ENCODE measurements at regions not wholly inside any gene's neighbourhood (a gene's known extent, or its start where the extent isn't known, plus 50 kb on each side); places are given as distances from the start of the nearest gene placed in this dataset.
A peak's percentile ranks its signal among the peaks of the same experiment; 100 is the strongest.

- no peak for DNase-seq
These were observed 526.1 kb upstream of the GBE1 start for GRCh38 chr3:82287562-82287961.

GRCh38 chr3:82281205-82281604 is 519.8 kb upstream of the GBE1 start:
- DNase-seq, result peak; percentile 34

DNA sequence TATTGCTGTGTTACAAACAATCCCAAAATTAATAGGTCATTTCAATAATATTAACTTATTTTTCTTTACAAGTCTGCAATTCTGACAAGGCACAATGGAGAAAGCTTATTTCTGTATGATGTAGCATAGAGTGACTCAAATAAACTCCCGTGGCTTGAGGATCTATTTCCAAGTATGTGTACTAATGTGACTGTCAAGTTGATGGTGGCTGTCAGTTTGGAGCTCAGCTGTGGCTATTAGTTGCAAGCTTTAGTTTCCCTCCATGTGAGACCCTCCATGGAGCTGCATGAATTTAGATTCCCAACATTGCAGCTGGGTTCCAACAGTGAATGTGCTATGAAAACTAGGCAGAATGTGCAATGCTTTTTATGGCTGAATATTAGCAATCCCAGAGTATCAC is 515.5 kb upstream of the GBE1 start:
- no peak for DNase-seq

DNA sequence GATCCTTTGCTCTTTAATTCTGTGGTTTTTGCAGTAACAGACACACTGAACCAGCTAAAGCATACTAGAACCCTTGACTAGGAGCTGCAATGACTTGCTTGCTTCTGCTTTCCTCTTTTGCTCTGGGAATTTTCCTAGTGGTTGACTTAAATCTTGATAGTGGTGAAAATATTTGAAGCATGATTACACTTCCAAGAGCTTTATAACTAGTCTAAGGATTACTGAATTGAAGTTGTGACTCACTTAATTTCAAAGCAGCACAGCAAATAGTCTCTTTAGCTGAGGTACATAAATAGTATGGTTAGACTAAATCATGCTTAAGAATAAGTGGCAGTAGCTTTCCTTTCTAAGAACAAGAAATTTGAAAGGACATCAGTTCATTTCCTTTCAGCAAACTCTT is 513.5 kb upstream of the GBE1 start:
- no peak for DNase-seq

DNA sequence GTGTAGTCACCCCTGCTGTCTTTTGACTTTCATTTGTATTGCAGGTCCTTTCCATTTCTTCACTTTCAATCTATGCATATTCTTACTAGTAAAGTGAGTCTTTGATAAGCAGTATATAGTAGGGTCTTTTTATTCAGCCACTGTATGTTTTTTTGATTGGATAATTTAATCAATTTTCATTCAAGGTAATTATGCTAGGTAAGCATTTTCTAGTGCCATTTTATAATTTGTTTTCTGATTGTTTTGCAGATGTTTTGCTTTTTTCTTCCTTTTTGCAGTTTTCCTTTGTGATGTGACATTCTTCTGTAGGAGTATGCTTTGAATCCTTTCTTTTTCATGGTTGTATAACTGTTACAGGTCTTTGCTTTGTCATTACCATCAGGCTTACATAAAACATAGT is 504.3 kb upstream of the GBE1 start:
- DNase-seq, result no peak

- DNase-seq, result no peak
These were observed 500.7 kb upstream of the GBE1 start for GRCh38 chr3:82262193-82262592.

- no peak for DNase-seq
These were observed 500.2 kb upstream of the GBE1 start for GRCh38 chr3:82261637-82262036.

- no peak for DNase-seq
These were observed 499.6 kb upstream of the GBE1 start for GRCh38 chr3:82261013-82261412.

- DNase-seq, result no peak
These were observed 498.5 kb upstream of the GBE1 start for GRCh38 chr3:82259994-82260393.

DNA sequence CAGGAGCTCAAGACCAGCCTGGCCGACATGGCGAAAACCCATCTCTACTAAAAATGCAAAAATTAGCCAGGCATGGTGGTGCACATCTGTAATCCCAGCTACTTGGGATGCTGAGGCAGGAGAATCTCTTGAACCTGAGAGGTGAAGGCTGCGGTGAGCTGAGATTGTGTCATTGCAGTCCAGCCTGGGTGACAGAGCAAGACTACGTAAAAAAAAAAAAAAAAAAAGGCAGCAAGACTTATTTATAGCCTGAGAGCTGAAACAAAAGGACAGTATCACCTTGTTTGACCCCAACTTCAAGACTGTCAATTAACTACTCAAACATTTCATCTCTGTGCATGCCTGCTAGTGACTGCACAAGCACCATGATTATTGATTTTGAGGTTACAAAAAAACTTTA is 478.9 kb upstream of the GBE1 start:
- DNase-seq, result no peak

- DNase-seq, result no peak
These were observed 474.8 kb upstream of the GBE1 start for GRCh38 chr3:82236257-82236656.

GRCh38 chr3:82229397-82229796 is 468.0 kb upstream of the GBE1 start:
- DNase-seq, result no peak

DNA sequence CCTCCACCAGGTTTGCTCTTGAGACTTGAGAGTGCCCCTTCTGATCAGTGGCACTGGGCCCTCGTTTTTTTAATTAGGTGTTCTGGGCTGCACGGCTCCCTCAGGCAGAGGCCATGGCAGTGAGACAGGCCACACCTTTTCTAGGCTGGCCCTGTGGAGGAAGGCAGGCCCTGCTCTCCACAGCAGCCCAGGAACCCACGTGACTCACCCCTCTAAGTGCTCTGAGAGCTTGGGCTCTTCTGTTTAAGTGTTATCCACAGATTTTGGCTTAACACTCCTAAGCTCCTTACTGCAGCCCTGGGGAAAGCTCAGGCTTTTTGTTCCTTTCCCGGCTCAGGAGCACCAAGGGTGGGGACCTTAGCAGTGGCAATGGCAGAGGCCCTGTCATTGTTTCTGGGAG is 463.2 kb upstream of the GBE1 start:
- no peak for DNase-seq

DNA sequence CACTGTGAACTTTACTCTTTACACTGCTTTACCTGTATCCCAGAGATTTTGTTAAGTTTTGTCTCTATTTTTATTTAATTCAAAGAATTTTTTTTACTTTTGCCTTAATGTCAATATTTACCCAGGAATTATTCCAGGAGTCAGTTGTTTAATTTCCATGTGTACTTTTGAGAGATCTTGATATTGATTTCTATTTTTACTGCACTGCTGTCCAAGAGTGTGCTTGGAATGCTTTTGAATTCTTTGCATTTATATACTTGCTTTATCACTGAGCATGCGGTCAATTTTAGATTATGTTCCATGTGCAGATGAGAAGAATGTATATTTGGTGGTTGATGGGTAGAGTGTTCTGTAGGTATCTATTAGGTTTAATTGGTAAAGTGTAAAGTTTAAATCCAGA is 461.0 kb upstream of the GBE1 start:
- DNase-seq, result no peak

GRCh38 chr3:82217571-82217970 is 456.1 kb upstream of the GBE1 start:
- DNase-seq, result no peak

DNA sequence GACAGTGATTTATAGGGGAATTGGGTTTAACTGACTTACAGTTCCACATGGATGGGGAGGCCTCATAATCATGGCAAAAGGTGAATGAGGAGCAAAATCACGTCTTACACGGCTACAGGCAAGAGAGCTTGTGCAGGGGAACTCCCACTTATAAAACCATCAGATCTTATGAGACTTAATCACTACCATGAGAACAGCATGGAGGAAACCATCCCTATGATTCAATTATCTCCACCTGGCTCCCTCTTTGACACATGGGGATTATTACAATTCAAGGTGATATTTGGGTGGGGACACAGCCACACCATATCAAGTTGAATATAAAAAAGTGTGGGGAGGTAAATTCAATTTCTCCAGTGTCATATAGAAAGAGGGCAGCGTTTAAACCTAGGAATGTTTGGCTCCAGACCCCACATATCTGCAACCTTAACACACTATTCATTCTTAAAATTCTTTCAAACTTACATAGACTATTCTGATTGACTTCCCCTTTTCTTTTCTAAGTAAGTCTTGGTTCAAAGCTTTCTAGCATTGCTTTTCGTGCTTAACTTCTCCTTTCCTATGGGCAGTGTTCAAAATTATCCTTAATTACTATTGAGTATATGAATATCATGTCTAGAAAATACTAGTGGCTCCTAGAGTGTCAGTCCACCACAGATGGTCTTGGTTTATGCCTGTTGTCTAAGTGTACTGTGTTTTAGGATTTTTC is 446.7 kb upstream of the GBE1 start:
- no peak for DNase-seq

GRCh38 chr3:82202269-82202668 is 440.8 kb upstream of the GBE1 start:
- DNase-seq, result no peak

GRCh38 chr3:82201316-82201715 is 439.9 kb upstream of the GBE1 start:
- DNase-seq, result no peak

DNA sequence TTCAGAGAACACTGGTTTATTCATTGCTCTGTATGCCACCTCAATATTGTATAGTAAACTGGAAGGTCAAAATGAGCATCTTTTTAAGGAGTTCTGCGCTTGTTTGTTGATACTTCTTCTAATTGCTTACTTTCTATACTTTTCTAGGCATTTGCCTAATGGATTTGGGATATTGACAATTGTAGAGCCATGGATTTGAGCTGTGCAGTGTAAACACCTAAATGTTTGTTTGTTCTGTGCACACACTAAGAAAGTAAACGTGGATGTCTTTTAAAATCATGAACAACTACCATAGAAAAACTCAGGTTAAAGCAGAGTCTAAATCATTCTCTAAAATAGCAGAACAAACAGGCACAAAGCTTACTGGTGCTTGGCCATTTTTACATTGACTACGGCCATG is 436.6 kb upstream of the GBE1 start:
- no peak for DNase-seq

- no peak for DNase-seq
These were observed 435.2 kb upstream of the GBE1 start for GRCh38 chr3:82196645-82197044.

GRCh38 chr3:82194870-82195269 is 433.4 kb upstream of the GBE1 start:
- DNase-seq, result no peak

DNA sequence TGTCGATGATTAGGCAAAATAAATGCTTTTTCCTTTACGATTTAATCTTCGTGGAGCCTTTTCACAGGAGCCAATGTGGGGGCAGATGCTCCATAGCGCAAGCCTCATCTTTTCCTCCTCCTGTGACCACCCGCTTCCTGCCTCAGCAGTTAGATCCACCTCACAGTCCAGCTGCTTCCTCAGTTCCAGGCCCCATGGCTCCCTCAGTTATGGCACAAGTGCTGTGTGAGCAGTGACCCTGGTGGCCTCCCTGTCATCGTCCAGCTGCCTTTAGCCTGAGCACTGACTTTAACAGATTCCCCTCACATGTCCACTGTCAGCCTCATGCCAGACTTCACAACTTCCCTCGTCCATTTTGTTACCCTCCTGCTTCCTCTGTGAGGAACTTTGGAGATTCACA is 424.6 kb upstream of the GBE1 start:
- DNase-seq, result no peak

GRCh38 chr3:82179291-82179690 is 417.8 kb upstream of the GBE1 start:
- DNase-seq, result no peak

DNA sequence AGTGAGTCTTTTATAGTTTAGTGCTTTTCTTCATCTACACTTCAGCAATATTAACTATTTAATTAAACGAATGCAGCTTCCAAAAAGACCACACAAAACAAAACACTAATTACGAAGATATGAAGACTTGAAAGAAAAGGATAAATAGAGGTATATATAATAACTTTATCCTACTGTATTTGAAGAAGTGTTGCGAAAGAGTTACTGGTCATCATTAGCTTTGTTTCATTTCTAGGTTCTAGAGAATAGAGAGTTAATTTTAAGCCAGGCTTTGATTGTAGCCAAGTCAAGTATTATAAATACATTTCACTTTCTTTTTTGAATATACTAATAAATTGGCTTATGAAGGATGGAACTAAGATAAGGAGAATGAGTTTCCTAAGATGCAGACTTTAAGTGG is 416.8 kb upstream of the GBE1 start:
- no peak for DNase-seq

DNA sequence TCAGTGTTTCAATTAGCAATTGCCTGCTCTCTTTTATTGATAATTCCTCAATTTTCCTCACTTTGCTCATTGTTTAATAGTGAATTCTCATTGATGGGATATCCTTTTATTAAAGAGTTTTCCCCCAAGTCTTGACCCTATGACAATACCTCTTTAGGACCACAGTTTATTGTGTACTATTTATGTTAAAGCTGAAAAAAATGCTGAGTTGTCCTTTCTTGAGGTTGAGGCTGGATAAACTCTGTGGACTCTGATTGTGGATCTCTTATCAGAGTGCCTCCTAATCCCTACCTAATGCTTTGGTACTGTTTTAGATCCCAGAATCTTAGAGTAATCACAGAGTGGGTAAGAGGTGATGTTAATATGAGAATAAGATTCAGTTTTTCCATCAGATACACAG is 416.3 kb upstream of the GBE1 start:
- no peak for DNase-seq

Measured in muscle of arm (tissue), 1 donor.